HUES48 (cell line): ENCODE measurements at regions not wholly inside any gene's neighbourhood (a gene's known extent, or its start where the extent isn't known, plus 50 kb on each side); places are given as distances from the start of the nearest gene placed in this dataset.

Experiments
- H3K27ac ChIP-seq: one replicate; pipeline ENCODE4 v1.7.0; 2013; ENCODE audit warnings: low read depth, low read length, inconsistent platforms
- H3K27me3 ChIP-seq: 2 replicates; pipeline ENCODE4 v1.6.1; 2013; ENCODE audit warnings: mild to moderate bottlenecking, low read length; ENCODE audit not compliant: control insufficient read depth, insufficient read depth
- H3K36me3 ChIP-seq: 2 replicates; pipeline ENCODE4 v1.6.1; 2013; ENCODE audit warnings: low read length; ENCODE audit not compliant: control insufficient read depth, insufficient read depth
- H3K4me1 ChIP-seq: 2 replicates; pipeline ENCODE4 v1.6.1; 2013; ENCODE audit warnings: mild to moderate bottlenecking, low read length; ENCODE audit not compliant: control insufficient read depth, insufficient read depth
- H3K4me3 ChIP-seq: 2 replicates; pipeline ENCODE4 v1.5.1; 2013; ENCODE audit warnings: mild to moderate bottlenecking, low read depth, low read length
- H3K9ac ChIP-seq: 2 replicates; pipeline ENCODE4 v1.6.1; 2013; ENCODE audit warnings: mild to moderate bottlenecking, low read depth, low read length, moderate library complexity
- H3K9me3 ChIP-seq: 2 replicates; pipeline ENCODE4 v1.6.1; 2013; ENCODE audit warnings: low read length; ENCODE audit not compliant: control insufficient read depth, insufficient read depth

DNA sequence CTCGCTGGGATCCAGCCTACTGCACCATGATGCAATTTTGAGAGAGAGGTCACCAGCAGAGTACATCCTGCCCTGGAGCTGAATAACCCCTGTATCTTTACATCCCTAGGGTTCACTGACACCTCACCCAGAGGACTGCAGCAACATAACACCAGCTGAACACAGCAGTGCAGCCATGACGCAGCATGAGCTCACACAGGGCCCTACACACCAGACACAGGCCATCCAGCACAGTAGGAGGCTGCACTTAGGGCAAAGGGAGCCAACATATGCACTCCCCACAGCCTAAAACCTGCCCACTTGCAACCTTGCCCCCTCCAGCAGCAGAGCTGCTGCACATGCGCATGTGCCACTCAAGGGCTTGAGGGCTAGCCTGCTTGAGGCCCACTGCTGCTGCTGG, 157.3 kb upstream of the SMARCA2 start:
- no peaks in the 10 kb centered on the region for H3K4me1 ChIP-seq
- H3K9ac ChIP-seq, result no peak overlapping the region
- H3K4me3 ChIP-seq, result no peak overlapping the region
- H3K27ac ChIP-seq, result no peak overlapping the region
- no peaks in the 10 kb centered on the region for H3K9me3 ChIP-seq
- H3K36me3 ChIP-seq, result no peaks in the 10 kb centered on the region
- no peaks in the 10 kb centered on the region for H3K27me3 ChIP-seq

GRCh38 chr9:1869843-1870242, 145.3 kb upstream of the SMARCA2 start:
- no peak overlapping the region for H3K9ac ChIP-seq
- no peak overlapping the region for H3K27ac ChIP-seq
- H3K4me3 ChIP-seq, result no peak overlapping the region
- no peaks in the 10 kb centered on the region for H3K36me3 ChIP-seq
- peaks cover 13% of the 10 kb centered on the region; the same call in 1 of the 2 replicates for H3K4me1 ChIP-seq
- H3K27me3 ChIP-seq, result no peaks in the 10 kb centered on the region
- H3K9me3 ChIP-seq, result no peaks in the 10 kb centered on the region

DNA sequence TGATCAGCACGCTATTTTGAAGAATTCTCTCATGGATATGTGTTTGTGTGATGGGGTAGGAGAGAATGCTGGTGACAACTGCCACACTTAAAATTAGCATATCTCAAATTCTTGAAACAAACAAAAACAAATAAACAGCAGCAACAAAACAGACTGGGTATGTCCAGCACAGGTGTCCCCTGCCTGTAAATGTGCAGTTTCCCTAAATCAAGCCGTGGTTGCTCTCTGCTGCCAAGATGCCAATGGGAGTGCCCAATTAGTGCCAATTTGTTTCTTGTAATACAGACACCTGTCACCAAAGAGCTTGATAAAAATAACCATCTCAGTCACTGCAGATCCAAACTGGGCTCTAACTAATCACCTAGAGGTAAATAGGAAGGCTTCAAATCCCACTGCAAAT, 144.2 kb upstream of the SMARCA2 start:
- peaks cover 13% of the 10 kb centered on the region; the same call in 1 of the 2 replicates for H3K4me1 ChIP-seq
- H3K9ac ChIP-seq, result no peak overlapping the region
- H3K27me3 ChIP-seq, result no peaks in the 10 kb centered on the region
- no peaks in the 10 kb centered on the region for H3K36me3 ChIP-seq
- H3K4me3 ChIP-seq, result no peak overlapping the region
- H3K9me3 ChIP-seq, result no peaks in the 10 kb centered on the region
- H3K27ac ChIP-seq, result no peak overlapping the region

- Histone ChIP-seq H3K27ac (no peak overlapping the region), H3K9me3 (no peaks in the 10 kb centered on the region), H3K27me3 (no peaks in the 10 kb centered on the region), H3K36me3 (no peaks in the 10 kb centered on the region), H3K9ac (no peak overlapping the region), H3K4me1 (peaks cover 13% of the 10 kb centered on the region; the same call in 1 of the 2 replicates), H3K4me3 (no peak overlapping the region)
Measured at GRCh38 chr9:1871626-1872419, 143.3 kb upstream of the SMARCA2 start.

DNA sequence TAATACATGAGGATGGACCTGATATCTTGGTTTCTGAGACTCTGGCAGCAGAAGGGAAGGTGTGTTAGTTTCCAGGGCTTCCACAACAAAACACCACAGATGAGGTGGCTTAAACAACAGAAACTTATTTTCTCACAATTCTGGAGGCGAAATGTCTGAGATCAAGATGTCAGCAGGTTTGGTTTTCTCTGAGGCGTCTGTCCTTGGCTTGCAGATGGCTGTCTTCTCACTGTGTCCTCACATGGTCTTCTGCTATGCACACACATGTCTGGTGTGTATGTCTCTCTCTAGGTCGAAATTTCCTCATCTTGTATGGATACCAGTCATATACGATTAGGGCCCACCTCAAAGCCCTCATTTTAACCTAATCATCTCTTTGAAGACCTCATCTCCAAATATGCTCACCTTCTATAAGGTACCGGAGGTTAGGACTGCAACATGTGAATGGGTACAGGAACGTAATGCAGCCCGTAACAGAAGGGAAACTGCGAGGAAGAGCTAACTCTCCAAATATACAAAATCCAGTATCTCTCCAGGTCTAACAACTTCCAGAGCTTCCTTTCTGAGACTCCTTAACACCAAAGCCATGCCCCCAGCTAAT, 139.8 kb upstream of the SMARCA2 start:
- Histone ChIP-seq H3K36me3 (no peaks in the 10 kb centered on the region), H3K4me1 (peaks cover 13% of the 10 kb centered on the region; the same call in 1 of the 2 replicates), H3K9ac (no peak overlapping the region), H3K4me3 (no peak overlapping the region), H3K27me3 (no peaks in the 10 kb centered on the region), H3K9me3 (no peaks in the 10 kb centered on the region), H3K27ac (no peak overlapping the region)

DNA sequence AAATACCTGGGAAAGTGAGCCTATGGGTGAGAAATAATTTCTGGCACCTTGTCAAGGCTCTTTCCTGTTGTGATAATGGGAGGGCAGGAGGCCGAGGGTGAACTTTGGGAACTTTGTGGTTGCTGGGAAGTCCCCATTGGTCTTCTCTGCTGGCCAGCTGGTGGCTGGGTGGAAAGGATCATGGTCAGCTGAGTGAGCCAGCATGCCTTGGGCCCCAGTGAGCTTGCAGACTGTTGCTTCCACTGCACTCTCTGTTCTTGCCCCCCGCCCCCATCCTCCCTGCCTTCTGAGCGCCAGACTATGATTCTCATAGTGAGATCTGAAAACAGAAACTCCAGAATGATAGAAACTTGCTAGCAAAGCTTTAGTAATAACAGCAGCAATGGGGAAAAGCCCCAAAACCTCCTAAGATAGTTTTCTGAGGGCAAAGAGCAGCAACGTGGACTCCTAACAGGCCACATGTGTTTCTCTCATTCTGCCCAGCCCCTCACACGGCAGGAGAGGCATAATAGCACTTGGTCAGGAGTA, 139.2 kb upstream of the SMARCA2 start:
- Histone ChIP-seq H3K9me3 (no peaks in the 10 kb centered on the region), H3K4me1 (peaks cover 13% of the 10 kb centered on the region; the same call in 1 of the 2 replicates), H3K27me3 (no peaks in the 10 kb centered on the region), H3K36me3 (no peaks in the 10 kb centered on the region), H3K9ac (no peak overlapping the region), H3K4me3 (no peak overlapping the region), H3K27ac (no peak overlapping the region)

- H3K9ac ChIP-seq, result no peak overlapping the region
- no peaks in the 10 kb centered on the region for H3K27me3 ChIP-seq
- no peak overlapping the region for H3K27ac ChIP-seq
- H3K4me1 ChIP-seq, result peaks cover 6% of the 10 kb centered on the region; the same call in 1 of the 2 replicates
- no peak overlapping the region for H3K4me3 ChIP-seq
- no peaks in the 10 kb centered on the region for H3K36me3 ChIP-seq
- H3K9me3 ChIP-seq, result no peaks in the 10 kb centered on the region
Measured at GRCh38 chr9:1876891-1877496, 138.2 kb upstream of the SMARCA2 start.

- Histone ChIP-seq H3K4me1 (no peaks in the 10 kb centered on the region), H3K4me3 (no peak overlapping the region), H3K36me3 (no peaks in the 10 kb centered on the region), H3K9me3 (no peaks in the 10 kb centered on the region), H3K27me3 (no peaks in the 10 kb centered on the region), H3K27ac (no peak overlapping the region), H3K9ac (no peak overlapping the region)
Measured at GRCh38 chr9:1877951-1878350, 137.2 kb upstream of the SMARCA2 start.

DNA sequence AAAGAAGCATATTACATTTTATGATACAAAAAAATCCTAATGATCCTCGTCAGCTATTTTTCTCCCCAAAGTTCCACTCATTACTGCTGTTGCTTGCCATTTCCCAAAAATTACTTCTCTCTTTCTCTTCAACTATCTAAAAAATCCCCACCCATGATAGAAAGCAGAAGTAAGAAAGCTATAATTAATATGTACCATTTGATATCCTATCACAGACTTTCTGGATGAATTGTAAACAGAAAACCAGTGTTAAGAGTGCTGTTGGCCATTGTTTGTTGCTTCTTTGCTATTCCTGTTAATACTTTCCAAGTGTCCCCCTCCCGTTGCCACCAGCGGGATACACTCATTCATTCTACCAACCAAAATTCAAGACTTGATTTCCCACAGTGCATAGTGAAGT, 136.3 kb upstream of the SMARCA2 start:
- no peak overlapping the region for H3K9ac ChIP-seq
- no peak overlapping the region for H3K27ac ChIP-seq
- no peaks in the 10 kb centered on the region for H3K9me3 ChIP-seq
- no peaks in the 10 kb centered on the region for H3K27me3 ChIP-seq
- no peaks in the 10 kb centered on the region for H3K4me1 ChIP-seq
- no peaks in the 10 kb centered on the region for H3K36me3 ChIP-seq
- H3K4me3 ChIP-seq, result no peak overlapping the region

DNA sequence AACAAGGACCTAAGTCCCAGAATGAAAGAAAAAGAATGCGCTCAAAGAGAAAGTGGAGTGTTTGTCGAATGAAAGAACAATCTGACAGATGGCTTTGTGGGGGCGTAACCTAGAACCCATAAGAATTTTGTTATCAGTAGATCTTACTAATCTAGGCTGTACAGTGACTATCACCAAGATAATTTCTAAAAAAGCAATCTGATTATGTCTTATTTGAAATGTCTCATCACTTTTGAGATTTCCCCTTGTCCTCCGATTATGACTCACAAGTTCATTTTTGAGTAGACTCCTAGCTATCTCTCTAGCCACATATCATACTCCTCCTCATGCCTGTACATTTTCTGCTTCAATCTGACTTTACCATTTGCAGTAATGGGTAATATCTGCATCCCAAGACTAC, 135.6 kb upstream of the SMARCA2 start:
- Histone ChIP-seq H3K9me3 (no peaks in the 10 kb centered on the region), H3K4me3 (no peak overlapping the region), H3K27me3 (no peaks in the 10 kb centered on the region), H3K27ac (no peak overlapping the region), H3K4me1 (no peaks in the 10 kb centered on the region), H3K9ac (no peak overlapping the region), H3K36me3 (no peaks in the 10 kb centered on the region)

GRCh38 chr9:1880038-1880565, 135.0 kb upstream of the SMARCA2 start:
- Histone ChIP-seq H3K36me3 (no peaks in the 10 kb centered on the region), H3K4me3 (no peak overlapping the region), H3K4me1 (no peaks in the 10 kb centered on the region), H3K9ac (no peak overlapping the region), H3K27ac (no peak overlapping the region), H3K27me3 (no peaks in the 10 kb centered on the region), H3K9me3 (no peaks in the 10 kb centered on the region)
